Activated CD4-positive, alpha-beta T cell treated with anti-CD3 and anti-CD28 coated beads, Interleukin-2, amount 10 ng/mL, durations not matched to agents 7 days and 5 days (primary cell): ENCODE measurements at regions not wholly inside any gene's neighbourhood (a gene's known extent, or its start where the extent isn't known, plus 50 kb on each side); places are given as distances from the start of the nearest gene placed in this dataset.

Experiments used
- CTCF ChIA-PET: fragments of 350-600 bp; sonication (Branson Sonifier 250); formaldehyde crosslinking; loops from one replicate; lab custom pipeline; 2021; ENCODE audit warnings: antibody characterized with exemption; lab: Charles Lee
- POLR2A ChIA-PET: fragments of 350-600 bp; sonication (Branson Sonifier 250); formaldehyde crosslinking; loops from one replicate; lab custom pipeline; 2021; ENCODE audit warnings: antibody characterized with exemption; lab: Charles Lee
- DNase-seq: peaks from one replicate; pipeline ENCODE4 v3.0.0-alpha.2; 2020
- H3K27ac Mint-ChIP-seq: one replicate; pipeline ENCODE4 v1.8.0; 2021; ENCODE audit warnings: mild to moderate bottlenecking, moderate library complexity, mixed read lengths
- H3K27me3 Mint-ChIP-seq: one replicate; pipeline ENCODE4 v1.8.0; 2021; ENCODE audit warnings: mixed read lengths
- H3K36me3 Mint-ChIP-seq: one replicate; pipeline ENCODE4 v1.8.0; 2021; ENCODE audit warnings: low read depth, mixed read lengths
- H3K4me1 Mint-ChIP-seq: one replicate; pipeline ENCODE4 v1.8.0; 2021; ENCODE audit warnings: mixed read lengths
- H3K4me3 Mint-ChIP-seq: one replicate; pipeline ENCODE4 v1.8.0; 2021; ENCODE audit warnings: mild to moderate bottlenecking, moderate library complexity, mixed read lengths
- H3K9me3 Mint-ChIP-seq: one replicate; pipeline ENCODE4 v1.8.0; 2021; ENCODE audit warnings: mixed read lengths

- Mint-ChIP-seq H3K9me3 (no peaks in the 10 kb centered on the region), H3K4me3 (no peak overlapping the region), H3K36me3 (no peaks in the 10 kb centered on the region), H3K4me1 (no peaks in the 10 kb centered on the region), H3K27me3 (peaks cover 2% of the 10 kb centered on the region), H3K27ac (no peak overlapping the region)
- DNase-seq = no peak
- ChIA-PET POLR2A (no interaction called here), CTCF (no interaction called here)
Observed at GRCh38 chr4:35943606-35944005, 300.7 kb downstream of the ARAP2 start.

- ChIA-PET CTCF (no interaction called here), POLR2A (no interaction called here)
- Mint-ChIP-seq H3K9me3 (peaks cover 5% of the 10 kb centered on the region), H3K4me3 (no peak overlapping the region), H3K27ac (no peak overlapping the region), H3K4me1 (no peaks in the 10 kb centered on the region), H3K36me3 (no peaks in the 10 kb centered on the region), H3K27me3 (no peaks in the 10 kb centered on the region)
- no peak for DNase-seq
Observed at GRCh38 chr4:35948171-35948570, 296.1 kb downstream of the ARAP2 start.

- Mint-ChIP-seq H3K4me3 (no peak overlapping the region), H3K9me3 (peaks cover 5% of the 10 kb centered on the region), H3K27ac (no peak overlapping the region), H3K4me1 (no peaks in the 10 kb centered on the region), H3K36me3 (no peaks in the 10 kb centered on the region), H3K27me3 (peaks cover 2% of the 10 kb centered on the region)
- CTCF ChIA-PET = no interaction called here
- POLR2A ChIA-PET = no interaction called here
- no peak for DNase-seq
Observed at GRCh38 chr4:35950442-35950841, 293.9 kb downstream of the ARAP2 start.

GRCh38 chr4:35952751-35953150, 291.6 kb downstream of the ARAP2 start:
- peaks cover 5% of the 10 kb centered on the region for H3K27me3 Mint-ChIP-seq

GRCh38 chr4:35963383-35963782, 280.9 kb downstream of the ARAP2 start:
- H3K36me3 Mint-ChIP-seq = no peaks in the 10 kb centered on the region
- DNase-seq = no peak
- H3K9me3 Mint-ChIP-seq = no peaks in the 10 kb centered on the region
- no peak overlapping the region for H3K4me3 Mint-ChIP-seq
- CTCF ChIA-PET = no interaction called here
- POLR2A ChIA-PET = no interaction called here
- H3K27ac Mint-ChIP-seq = no peak overlapping the region
- H3K4me1 Mint-ChIP-seq = no peaks in the 10 kb centered on the region
- no peaks in the 10 kb centered on the region for H3K27me3 Mint-ChIP-seq

More at GRCh38 chr4:35952751-35953150, 291.6 kb downstream of the ARAP2 start:
- Mint-ChIP-seq H3K9me3 (peaks cover 7% of the 10 kb centered on the region), H3K4me1 (no peaks in the 10 kb centered on the region), H3K27ac (no peak overlapping the region), H3K36me3 (no peaks in the 10 kb centered on the region), H3K4me3 (no peak overlapping the region)
- no peak for DNase-seq
- POLR2A ChIA-PET = no interaction called here
- CTCF ChIA-PET = interaction anchor here (0.6 kb wide), 1 partner anchor 96 kb away, joined by 3 read pairs; no protein-coding TSS in a partner anchor

- H3K4me1 Mint-ChIP-seq = no peaks in the 10 kb centered on the region
- H3K4me3 Mint-ChIP-seq = no peak overlapping the region
- no peaks in the 10 kb centered on the region for H3K27me3 Mint-ChIP-seq
- ChIA-PET CTCF (no interaction called here), POLR2A (no interaction called here)
- H3K36me3 Mint-ChIP-seq = no peaks in the 10 kb centered on the region
- H3K9me3 Mint-ChIP-seq = no peaks in the 10 kb centered on the region
- no peak for DNase-seq
- no peak overlapping the region for H3K27ac Mint-ChIP-seq
Observed at GRCh38 chr4:35963974-35964515, 280.3 kb downstream of the ARAP2 start.

- CTCF ChIA-PET = no interaction called here
- no peaks in the 10 kb centered on the region for H3K27me3 Mint-ChIP-seq
- POLR2A ChIA-PET = no interaction called here
- no peak for DNase-seq
- H3K4me1 Mint-ChIP-seq = no peaks in the 10 kb centered on the region
- H3K4me3 Mint-ChIP-seq = no peak overlapping the region
- no peaks in the 10 kb centered on the region for H3K36me3 Mint-ChIP-seq
- no peaks in the 10 kb centered on the region for H3K9me3 Mint-ChIP-seq
- H3K27ac Mint-ChIP-seq = no peak overlapping the region
Observed at GRCh38 chr4:35965300-35965699, 279.0 kb downstream of the ARAP2 start.

GRCh38 chr4:35966566-35966965, 277.7 kb downstream of the ARAP2 start:
- Mint-ChIP-seq H3K9me3 (no peaks in the 10 kb centered on the region), H3K27me3 (no peaks in the 10 kb centered on the region), H3K4me1 (no peaks in the 10 kb centered on the region), H3K36me3 (no peaks in the 10 kb centered on the region), H3K4me3 (no peak overlapping the region), H3K27ac (no peak overlapping the region)
- CTCF ChIA-PET = no interaction called here
- no peak for DNase-seq
- POLR2A ChIA-PET = no interaction called here

- H3K4me3 Mint-ChIP-seq = no peak overlapping the region
- ChIA-PET CTCF (no interaction called here), POLR2A (no interaction called here)
- no peak for DNase-seq
- H3K9me3 Mint-ChIP-seq = no peaks in the 10 kb centered on the region
- H3K4me1 Mint-ChIP-seq = no peaks in the 10 kb centered on the region
- no peaks in the 10 kb centered on the region for H3K27me3 Mint-ChIP-seq
- no peak overlapping the region for H3K27ac Mint-ChIP-seq
- no peaks in the 10 kb centered on the region for H3K36me3 Mint-ChIP-seq
Observed at GRCh38 chr4:35970366-35970960, 273.9 kb downstream of the ARAP2 start.

GRCh38 chr4:35972814-35973213, 271.5 kb downstream of the ARAP2 start:
- ChIA-PET POLR2A (no interaction called here), CTCF (no interaction called here)
- DNase-seq = no peak
- Mint-ChIP-seq H3K36me3 (no peaks in the 10 kb centered on the region), H3K4me3 (no peak overlapping the region), H3K4me1 (peaks cover 6% of the 10 kb centered on the region), H3K9me3 (no peaks in the 10 kb centered on the region), H3K27ac (no peak overlapping the region), H3K27me3 (no peaks in the 10 kb centered on the region)

GRCh38 chr4:35975617-35976355, 268.5 kb downstream of the ARAP2 start:
- no peak overlapping the region for H3K4me3 Mint-ChIP-seq
- DNase-seq = no peak
- ChIA-PET CTCF (interaction anchor here (0.6 kb wide), 1 partner anchor 11 kb away, joined by 3 read pairs; no protein-coding TSS in a partner anchor), POLR2A (no interaction called here)
- H3K27me3 Mint-ChIP-seq = no peaks in the 10 kb centered on the region
- H3K36me3 Mint-ChIP-seq = no peaks in the 10 kb centered on the region
- peaks cover 2% of the 10 kb centered on the region for H3K9me3 Mint-ChIP-seq
- H3K4me1 Mint-ChIP-seq = peaks cover 6% of the 10 kb centered on the region
- H3K27ac Mint-ChIP-seq = no peak overlapping the region

GRCh38 chr4:35978551-35978950, 265.8 kb downstream of the ARAP2 start:
- CTCF ChIA-PET = no interaction called here
- Mint-ChIP-seq H3K36me3 (no peaks in the 10 kb centered on the region), H3K27me3 (no peaks in the 10 kb centered on the region), H3K9me3 (peaks cover 2% of the 10 kb centered on the region), H3K27ac (no peak overlapping the region), H3K4me3 (no peak overlapping the region), H3K4me1 (peaks cover 10% of the 10 kb centered on the region)
- POLR2A ChIA-PET = no interaction called here
- no peak for DNase-seq

- ChIA-PET POLR2A (no interaction called here), CTCF (no interaction called here)
- H3K36me3 Mint-ChIP-seq = no peaks in the 10 kb centered on the region
- no peak overlapping the region for H3K4me3 Mint-ChIP-seq
- H3K27ac Mint-ChIP-seq = no peak overlapping the region
- peaks cover 7% of the 10 kb centered on the region for H3K4me1 Mint-ChIP-seq
- peaks cover 4% of the 10 kb centered on the region for H3K9me3 Mint-ChIP-seq
- DNase-seq = no peak
- H3K27me3 Mint-ChIP-seq = no peaks in the 10 kb centered on the region
Observed at GRCh38 chr4:35982318-35982717, 262.0 kb downstream of the ARAP2 start.
